ENCODE measurements at regions not wholly inside any gene's neighbourhood (a gene's known extent, or its start where the extent isn't known, plus 50 kb on each side); places are given as distances from the start of the nearest gene placed in this dataset.

DNA sequence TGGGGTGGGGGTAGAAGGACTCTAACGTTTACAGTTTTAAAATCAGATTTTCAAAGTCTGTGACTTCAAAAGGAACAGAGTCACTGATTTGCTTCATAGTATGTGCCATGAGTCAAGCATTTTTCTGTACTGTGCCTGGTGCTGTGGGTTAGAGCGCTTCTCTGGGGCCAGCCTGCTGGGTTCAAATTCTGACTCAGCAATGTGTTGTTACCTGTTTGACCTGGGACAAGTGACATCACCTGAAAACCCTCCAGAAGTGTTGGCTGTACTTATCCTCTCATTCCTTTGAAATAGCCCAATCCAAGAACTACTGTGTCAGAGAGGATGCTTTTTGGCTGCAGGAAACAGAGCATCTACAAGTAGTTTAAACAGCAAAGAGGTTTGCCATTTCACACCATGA is 101.7 kb downstream of the LSM3 start:
- Mint-ChIP-seq H3K27ac (no peak overlapping the region), H3K36me3 (no peaks in the 10 kb centered on the region), H3K27me3 (peaks cover 37% of the 10 kb centered on the region), H3K4me1 (no peaks in the 10 kb centered on the region), H3K4me3 (no peak overlapping the region), H3K9me3 (no peaks in the 10 kb centered on the region)
- ATAC-seq = no peak

DNA sequence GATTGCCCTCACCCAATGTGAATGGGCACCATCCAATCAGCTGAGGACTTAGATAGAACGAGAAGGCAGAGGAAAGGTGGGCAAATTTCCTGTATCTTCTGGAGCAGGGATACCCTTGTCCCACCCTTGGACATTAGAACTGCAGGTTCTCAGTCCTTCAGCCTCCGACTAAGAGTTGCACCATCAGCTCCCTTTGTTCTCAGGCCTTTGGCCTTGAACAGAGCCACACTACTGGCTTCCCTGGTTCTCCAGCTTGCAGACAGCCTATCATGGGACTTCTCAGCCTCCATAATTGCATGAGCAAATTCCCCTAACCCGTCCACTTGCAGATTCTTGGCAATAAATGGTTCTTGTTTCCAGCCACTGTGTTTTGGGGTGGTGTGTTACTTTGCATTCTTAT is 102.4 kb downstream of the LSM3 start:
- Mint-ChIP-seq H3K9me3 (no peaks in the 10 kb centered on the region), H3K4me3 (no peak overlapping the region), H3K36me3 (no peaks in the 10 kb centered on the region), H3K27ac (no peak overlapping the region), H3K27me3 (peaks cover 31% of the 10 kb centered on the region), H3K4me1 (no peaks in the 10 kb centered on the region)
- ATAC-seq = no peak

DNA sequence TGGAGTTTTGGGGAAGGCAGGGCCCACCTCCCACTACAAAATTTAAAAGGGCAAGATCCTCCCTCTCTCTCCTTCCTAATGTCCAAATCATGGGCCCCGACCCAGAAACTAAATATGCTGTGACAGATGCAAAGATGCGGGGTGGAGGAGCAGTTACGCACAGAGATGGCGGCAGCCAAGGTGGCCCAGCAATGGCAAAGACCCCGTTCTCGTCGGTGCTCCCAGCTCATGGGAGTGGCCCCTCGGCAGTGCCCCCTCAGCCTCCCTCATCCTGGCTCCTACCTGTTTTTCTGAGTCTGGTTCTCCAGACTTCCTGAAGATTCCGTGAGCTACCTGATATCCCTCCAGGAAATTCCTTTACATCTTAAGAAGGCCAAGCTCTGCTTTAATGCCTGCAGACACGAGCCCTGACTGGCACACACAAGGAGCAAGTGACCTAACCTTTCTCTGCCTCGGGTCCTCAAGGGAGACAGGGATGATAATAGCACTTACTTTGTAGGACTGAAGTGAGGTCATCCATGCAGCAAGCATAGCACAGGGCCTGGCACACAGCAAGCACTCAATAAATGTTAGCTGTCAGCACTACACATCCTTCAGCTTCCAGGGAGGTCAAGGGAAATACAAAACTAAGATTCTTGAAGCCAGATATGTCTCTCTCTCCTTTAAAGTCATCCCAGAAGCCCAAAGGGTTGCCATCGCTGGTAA is 103.5 kb downstream of the LSM3 start:
- H3K27me3 Mint-ChIP-seq = peaks cover 34% of the 10 kb centered on the region
- no peak overlapping the region for H3K4me3 Mint-ChIP-seq
- no peaks in the 10 kb centered on the region for H3K4me1 Mint-ChIP-seq
- no peak overlapping the region for H3K27ac Mint-ChIP-seq
- no peaks in the 10 kb centered on the region for H3K9me3 Mint-ChIP-seq
- no peak for ATAC-seq
- no peaks in the 10 kb centered on the region for H3K36me3 Mint-ChIP-seq

DNA sequence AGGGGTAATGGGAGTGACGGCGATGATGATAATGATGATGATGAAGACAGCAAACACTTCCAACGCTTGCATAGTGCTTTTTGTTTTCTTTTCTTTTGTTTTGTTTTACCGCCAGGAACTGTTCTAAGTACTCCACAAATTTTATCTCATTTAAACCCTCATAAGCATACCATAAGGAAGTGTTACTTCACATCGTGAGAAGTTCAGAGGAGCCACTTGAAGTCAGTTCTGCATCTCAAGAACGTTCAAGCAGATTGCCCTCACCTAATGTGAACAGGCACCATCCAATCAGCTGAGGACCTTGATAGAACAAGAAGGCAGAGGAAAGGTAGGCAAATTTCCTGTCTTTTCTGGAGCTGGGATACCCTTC is 104.1 kb downstream of the LSM3 start:
- no peak overlapping the region for H3K27ac Mint-ChIP-seq
- H3K9me3 Mint-ChIP-seq = no peaks in the 10 kb centered on the region
- no peaks in the 10 kb centered on the region for H3K36me3 Mint-ChIP-seq
- H3K4me3 Mint-ChIP-seq = no peak overlapping the region
- H3K4me1 Mint-ChIP-seq = no peaks in the 10 kb centered on the region
- H3K27me3 Mint-ChIP-seq = peaks cover 29% of the 10 kb centered on the region
- no peak for ATAC-seq

DNA sequence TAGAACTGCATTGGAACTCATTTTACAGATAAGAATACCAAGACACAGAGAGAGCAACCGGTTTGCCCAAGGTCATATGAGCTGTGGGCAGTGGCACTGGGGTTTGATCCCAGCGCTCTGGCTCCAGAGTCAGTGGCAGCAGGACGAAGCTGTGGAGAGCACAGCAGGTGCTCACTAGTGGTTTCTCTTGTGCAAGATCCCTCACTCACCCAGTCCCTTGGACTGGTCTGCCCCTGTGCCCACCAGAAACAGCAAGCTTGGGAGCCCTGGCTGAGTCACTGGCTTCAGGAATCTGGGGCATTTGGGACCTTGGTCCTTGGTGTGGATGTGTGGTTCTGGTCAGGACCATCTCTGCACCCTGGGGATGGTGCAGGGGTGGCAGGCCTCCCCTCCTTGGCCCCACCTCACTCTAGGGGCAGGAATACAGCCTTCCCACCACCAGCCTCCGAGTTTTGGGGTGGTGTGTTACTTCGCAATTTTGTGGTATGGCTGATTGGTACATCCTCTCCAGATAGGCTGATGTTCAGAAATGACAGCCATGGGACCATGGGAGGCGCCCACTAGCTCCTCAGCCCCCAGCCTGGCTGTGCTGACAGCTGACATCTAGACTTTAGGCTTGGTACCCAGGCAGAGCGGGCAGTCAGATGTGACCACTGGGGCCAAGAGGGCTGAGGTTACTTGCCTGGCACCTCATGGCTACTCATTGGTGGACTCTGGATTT is 104.6 kb downstream of the LSM3 start:
- H3K36me3 Mint-ChIP-seq = no peaks in the 10 kb centered on the region
- H3K27ac Mint-ChIP-seq = no peak overlapping the region
- peaks cover 24% of the 10 kb centered on the region for H3K27me3 Mint-ChIP-seq
- no peaks in the 10 kb centered on the region for H3K9me3 Mint-ChIP-seq
- no peak for ATAC-seq
- H3K4me1 Mint-ChIP-seq = no peaks in the 10 kb centered on the region
- H3K4me3 Mint-ChIP-seq = no peak overlapping the region

- Mint-ChIP-seq H3K9me3 (no peaks in the 10 kb centered on the region), H3K27ac (no peak overlapping the region), H3K36me3 (no peaks in the 10 kb centered on the region), H3K4me1 (no peaks in the 10 kb centered on the region), H3K27me3 (peaks cover 20% of the 10 kb centered on the region), H3K4me3 (no peak overlapping the region)
- no peak for ATAC-seq
These were observed 105.3 kb downstream of the LSM3 start for GRCh38 chr3:14283813-14284438.

DNA sequence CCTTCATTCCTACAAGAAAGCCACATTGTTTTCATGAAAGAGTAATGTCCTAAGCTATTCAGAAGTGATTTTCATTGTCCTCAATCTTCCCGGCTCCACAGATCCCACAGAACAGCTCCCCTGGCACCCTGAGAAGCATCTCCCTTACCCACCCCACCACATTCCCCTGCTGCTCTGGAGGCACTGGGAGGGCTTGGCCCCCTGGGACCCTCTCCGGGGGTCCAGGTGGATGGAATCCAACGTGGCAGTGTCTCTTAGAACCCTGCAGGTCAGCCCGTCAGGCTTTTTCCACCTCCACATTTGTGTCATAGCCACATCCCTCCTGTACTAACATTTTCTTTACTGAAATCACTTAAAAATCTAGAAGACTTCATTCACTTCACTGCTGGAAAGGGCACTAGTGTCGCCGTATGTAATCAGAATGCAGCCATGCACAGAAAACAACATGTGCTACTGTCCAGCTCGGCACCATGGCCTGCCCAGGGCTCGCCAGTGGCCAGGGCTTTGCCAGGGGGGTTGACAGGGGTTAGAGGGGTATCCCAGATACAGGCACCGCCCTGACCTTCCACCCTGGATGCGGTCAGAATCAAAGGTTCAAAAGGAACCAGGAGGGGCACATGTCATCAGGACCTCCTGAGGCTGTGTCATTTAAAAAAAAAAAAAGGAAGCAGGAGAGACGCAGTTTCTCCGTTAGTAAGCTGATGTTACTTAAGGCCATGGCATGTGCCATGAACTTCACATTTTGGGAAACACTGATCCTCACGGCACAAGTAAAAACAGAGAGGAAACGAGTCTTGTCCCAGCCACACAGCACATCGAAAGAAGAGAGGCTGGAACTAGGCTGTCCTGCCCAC is 106.3 kb downstream of the LSM3 start:
- no peak overlapping the region for H3K4me3 Mint-ChIP-seq
- peaks cover 20% of the 10 kb centered on the region for H3K27me3 Mint-ChIP-seq
- H3K27ac Mint-ChIP-seq = no peak overlapping the region
- no peaks in the 10 kb centered on the region for H3K9me3 Mint-ChIP-seq
- no peaks in the 10 kb centered on the region for H3K36me3 Mint-ChIP-seq
- ATAC-seq = no peak
- H3K4me1 Mint-ChIP-seq = no peaks in the 10 kb centered on the region

GRCh38 chr3:14285548-14285925 is 106.9 kb downstream of the LSM3 start:
- H3K36me3 Mint-ChIP-seq = no peaks in the 10 kb centered on the region
- H3K27ac Mint-ChIP-seq = no peak overlapping the region

DNA sequence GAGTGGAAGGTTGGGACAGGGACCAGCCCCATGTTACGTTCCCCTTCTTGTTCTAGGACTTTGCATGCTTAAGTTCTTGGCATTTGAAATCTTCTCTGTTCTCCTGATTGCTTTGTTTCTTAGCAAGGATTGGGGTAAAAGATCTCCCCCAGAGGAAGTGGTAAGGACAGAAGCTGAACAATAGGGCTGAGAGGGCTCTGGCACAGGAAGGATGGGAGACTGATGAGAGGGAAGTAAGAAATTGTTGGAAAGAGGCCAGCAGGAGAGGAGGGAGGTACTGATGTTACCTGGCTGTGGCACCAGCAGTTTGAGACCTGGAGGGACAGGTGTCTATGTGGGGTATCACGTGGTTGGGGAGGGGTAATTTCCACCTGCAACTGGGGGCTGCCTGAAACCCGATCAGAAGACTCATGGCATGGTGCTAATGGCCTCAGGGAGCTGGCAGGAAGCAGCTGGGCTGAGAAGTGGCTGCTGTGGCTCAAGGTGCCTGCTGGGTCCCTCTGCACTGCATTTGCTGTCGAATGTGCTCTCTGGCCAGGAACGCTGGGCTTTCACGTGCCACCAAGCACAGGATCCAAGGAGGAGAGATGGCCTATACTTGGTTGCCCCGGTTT is 108.4 kb downstream of the LSM3 start:
- Mint-ChIP-seq H3K4me3 (no peak overlapping the region), H3K27ac (no peak overlapping the region), H3K4me1 (no peaks in the 10 kb centered on the region)

More at GRCh38 chr3:14285548-14285925, 106.9 kb downstream of the LSM3 start:
- Mint-ChIP-seq H3K4me1 (no peaks in the 10 kb centered on the region), H3K4me3 (no peak overlapping the region), H3K27me3 (peaks cover 25% of the 10 kb centered on the region), H3K9me3 (no peaks in the 10 kb centered on the region)
- no peak for ATAC-seq

DNA sequence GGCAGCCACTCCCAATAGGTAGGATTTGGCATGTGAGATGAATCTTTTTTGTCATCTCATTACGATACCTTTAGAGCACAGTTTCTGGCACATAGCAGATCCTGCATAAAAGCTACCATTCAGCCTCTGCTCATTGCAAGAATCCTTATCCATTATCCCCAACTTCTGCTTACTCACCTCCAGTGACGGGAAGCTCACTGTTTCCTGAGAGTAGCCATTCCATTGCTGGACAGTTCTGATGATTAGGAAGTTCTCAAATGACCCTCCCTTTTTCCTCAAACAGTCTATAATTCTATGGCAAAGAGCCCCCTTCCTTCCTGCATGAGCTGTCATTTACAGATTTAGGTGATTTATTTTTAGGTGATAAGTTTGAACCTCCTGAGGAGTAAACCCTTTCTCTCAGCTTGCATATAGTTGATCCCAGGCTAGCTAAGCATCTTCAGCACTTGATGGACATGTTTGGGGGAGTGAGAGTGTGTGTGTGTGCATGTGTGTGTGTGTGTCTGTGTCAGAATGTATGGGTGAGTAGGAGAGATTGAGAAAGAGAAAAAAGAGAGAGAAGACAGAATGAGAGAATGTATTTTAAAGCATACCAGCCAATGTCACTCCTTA is 109.7 kb downstream of the LSM3 start:
- Mint-ChIP-seq H3K4me1 (no peaks in the 10 kb centered on the region), H3K36me3 (no peaks in the 10 kb centered on the region), H3K27me3 (peaks cover 21% of the 10 kb centered on the region)

More for the DNA sequence above, 108.4 kb downstream of the LSM3 start:
- Mint-ChIP-seq H3K27me3 (peaks cover 24% of the 10 kb centered on the region), H3K9me3 (no peaks in the 10 kb centered on the region), H3K36me3 (no peaks in the 10 kb centered on the region)
- no peak for ATAC-seq

DNA sequence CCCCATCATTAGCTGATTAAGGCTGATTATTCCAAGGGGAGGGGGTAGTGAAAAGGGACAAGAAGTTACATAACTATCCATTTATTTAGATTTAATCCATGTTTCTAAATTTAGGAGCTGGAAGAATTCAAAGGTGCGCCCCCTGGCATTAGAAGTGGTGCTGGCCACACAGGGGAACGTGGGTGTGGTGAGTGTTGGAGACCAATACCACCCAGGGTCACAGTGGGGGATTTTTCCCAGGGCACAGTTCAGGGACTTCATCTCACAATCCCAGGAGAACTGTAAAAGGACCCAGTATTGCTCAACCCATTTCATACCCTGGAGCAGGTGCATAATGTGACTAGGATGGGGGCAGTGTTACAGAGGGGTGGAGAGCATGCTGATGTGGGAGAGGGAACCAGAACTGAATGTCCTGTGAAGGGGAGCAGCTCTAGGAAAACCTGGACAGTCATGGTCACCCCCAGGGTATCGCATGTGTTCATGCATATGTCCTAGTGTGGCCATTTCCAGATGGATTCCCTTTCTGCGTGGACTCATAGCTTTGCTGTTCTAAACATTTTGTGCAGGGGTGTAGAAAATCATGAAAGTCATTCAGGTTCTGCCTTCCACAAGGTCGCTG is 110.3 kb downstream of the LSM3 start:
- H3K9me3 Mint-ChIP-seq = no peaks in the 10 kb centered on the region
- H3K27ac Mint-ChIP-seq = no peak overlapping the region
- no peak for ATAC-seq

More for the DNA sequence above, 109.7 kb downstream of the LSM3 start:
- no peak overlapping the region for H3K27ac Mint-ChIP-seq
- no peaks in the 10 kb centered on the region for H3K9me3 Mint-ChIP-seq
- no peak for ATAC-seq
- H3K4me3 Mint-ChIP-seq = no peak overlapping the region

DNA sequence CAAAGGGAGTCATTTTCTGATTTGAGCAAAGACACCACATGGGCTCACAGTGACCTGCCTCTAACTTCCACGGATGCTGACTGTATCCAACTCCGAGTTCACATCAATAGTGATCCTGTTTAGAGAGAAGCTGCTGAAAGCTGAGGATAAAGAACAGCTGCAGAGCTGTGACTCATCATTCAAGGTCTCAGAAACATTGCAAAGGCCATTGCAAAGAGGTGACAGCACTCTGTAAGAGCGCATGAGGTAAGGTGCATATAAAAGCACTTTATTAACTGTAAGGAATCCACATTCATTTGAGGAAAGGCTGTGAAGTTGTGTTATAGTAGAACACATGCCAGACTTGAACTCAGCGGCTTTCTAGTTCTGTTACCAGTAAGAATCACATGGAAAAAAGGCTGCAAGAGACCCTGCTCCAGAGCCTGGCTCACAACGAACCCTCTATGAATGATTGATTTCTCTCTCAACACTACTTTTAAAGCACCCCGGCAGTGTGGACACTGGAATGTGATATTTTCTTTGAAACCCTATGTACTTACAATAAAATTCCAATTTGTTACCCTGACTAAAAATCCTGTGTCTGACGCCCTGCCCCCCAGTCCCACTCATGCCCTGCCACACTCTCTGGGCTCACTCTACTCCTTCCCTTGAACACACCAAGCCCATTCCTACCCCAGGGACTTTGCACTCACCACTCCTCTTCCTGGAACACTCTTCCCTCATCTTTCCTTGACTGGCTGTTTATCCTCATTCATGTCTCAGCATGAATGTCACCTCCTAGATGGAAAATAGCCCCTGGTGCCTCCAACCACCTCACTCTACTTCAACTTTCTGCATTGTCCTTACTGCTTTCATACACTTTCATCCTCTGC is 111.2 kb downstream of the LSM3 start:
- Mint-ChIP-seq H3K4me3 (no peak overlapping the region), H3K4me1 (no peaks in the 10 kb centered on the region), H3K27ac (no peak overlapping the region), H3K36me3 (no peaks in the 10 kb centered on the region), H3K9me3 (peaks cover 2% of the 10 kb centered on the region), H3K27me3 (peaks cover 21% of the 10 kb centered on the region)
- no peak for ATAC-seq

More for the DNA sequence above, 110.3 kb downstream of the LSM3 start:
- H3K4me3 Mint-ChIP-seq = no peak overlapping the region
- H3K36me3 Mint-ChIP-seq = no peaks in the 10 kb centered on the region
- no peaks in the 10 kb centered on the region for H3K4me1 Mint-ChIP-seq
- H3K27me3 Mint-ChIP-seq = peaks cover 21% of the 10 kb centered on the region

DNA sequence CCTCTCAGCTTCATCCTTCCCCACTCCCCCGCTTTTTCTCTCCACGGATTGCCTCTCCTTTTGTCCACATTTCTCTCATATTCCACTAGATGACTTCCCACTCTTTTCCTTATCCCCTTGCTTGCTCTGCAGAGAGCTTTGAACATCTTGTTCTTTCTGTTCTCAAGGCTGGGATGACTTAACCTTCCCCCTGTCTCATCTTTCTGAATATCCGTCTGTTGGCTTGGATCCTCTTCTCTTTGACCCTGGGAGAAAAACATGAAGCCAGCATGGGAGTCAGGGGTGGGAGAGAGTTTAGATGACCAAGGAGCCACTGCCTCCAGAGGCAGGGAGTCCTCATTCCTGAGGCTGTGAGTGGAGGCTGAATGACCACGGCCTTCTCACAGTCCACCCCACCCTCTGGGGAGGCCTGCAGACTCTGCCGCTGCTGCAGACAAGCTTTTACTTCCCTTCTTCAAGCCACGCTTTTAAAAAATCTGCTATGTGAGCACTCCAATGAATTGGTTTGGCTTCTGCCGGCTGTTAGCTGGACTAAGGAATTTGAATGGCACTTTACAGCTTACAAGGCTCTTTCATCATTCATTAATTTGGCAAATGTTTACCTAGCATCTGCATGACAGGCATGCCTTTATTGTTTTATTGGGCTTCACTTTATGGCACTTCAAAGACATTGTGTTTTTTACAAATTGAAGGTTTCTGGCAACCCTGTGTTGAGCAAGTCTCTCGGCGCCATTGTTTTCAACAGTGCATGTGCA is 111.6 kb upstream of the SLC6A6 start:
- Mint-ChIP-seq H3K9me3 (peaks cover 2% of the 10 kb centered on the region), H3K4me1 (no peaks in the 10 kb centered on the region), H3K27me3 (peaks cover 21% of the 10 kb centered on the region), H3K27ac (no peak overlapping the region), H3K4me3 (no peak overlapping the region), H3K36me3 (no peaks in the 10 kb centered on the region)
- ATAC-seq = no peak

Data from stimulated activated memory B cell treated with anti-CD40 and anti-IgM and Interleukin-4, amounts not matched to agents 10 μg/mL and 1 μg/mL and 100 μg/mL, for 72 hours (primary cell).